ENCODE measurements at regions not wholly inside any gene's neighbourhood (a gene's known extent, or its start where the extent isn't known, plus 50 kb on each side); places are given as distances from the start of the nearest gene placed in this dataset.

GRCh38 chr3:34360713-34361112, 562.3 kb downstream of the PDCD6IP start:
- H3K9me3 ChIP-seq (replicated peaks; ENCODE audit: control insufficient read depth, insufficient read depth, low read length): no peaks in the 10 kb centered on the region
- intact Hi-C loops (cut with micrococcal nuclease; ENCODE audit: unreplicated experiment): no loop called here
- ATAC-seq (no peak), FAIRE-seq (no peak), DNase-seq (ENCODE audit: low read depth, low spot score) (no peak)
- BruUV-seq (replicated peaks): no TSS peak
- H3K9ac ChIP-seq (ENCODE audit: control insufficient read depth, insufficient read depth, low read length): no peak overlapping the region
- in situ Hi-C loops (cut with MboI): no loop called here
- ChIA-PET POLR2A (no interaction called here), RAD21 (ENCODE audit: unreplicated experiment) (no interaction called here), CTCF (no interaction called here), SMC1A (ENCODE audit: uncharacterized antibody, unreplicated experiment) (no interaction called here)
- H4K20me1 ChIP-seq (ENCODE audit: control insufficient read depth, insufficient read depth): no peaks in the 10 kb centered on the region
- H2AFZ ChIP-seq (ENCODE audit: control insufficient read depth, low read depth, low read length): no peak overlapping the region
- H3K36me3 ChIP-seq (ENCODE audit: control insufficient read depth in 2 of 2, insufficient read depth in 2 of 2, low read length in 1 of 2): no peaks in the 10 kb centered on the region
- H3K79me2 ChIP-seq (ENCODE audit: control insufficient read depth, insufficient read depth, low read length): no peaks in the 10 kb centered on the region
- no peak overlapping the region for H3K4me3 ChIP-seq
- no peaks in the 10 kb centered on the region for H3K27me3 ChIP-seq (replicated peaks in 1 of 2; ENCODE audit: control insufficient read depth in 2 of 2, insufficient read depth in 2 of 2, low read length in 1 of 2)
- H3K27ac ChIP-seq (ENCODE audit: control insufficient read depth, insufficient read depth): no peak overlapping the region
- TF ChIP-seq SMC3 (IDR thresholded peaks at IDR 0.05; ENCODE audit: borderline replicate concordance, low read length) (no peak), CREB1 (IDR thresholded peaks at IDR 0.05; ENCODE audit: low read depth) (no peak), CHD1 (IDR thresholded peaks at IDR 0.05; ENCODE audit: low read depth, low read length) (no peak), PBX3 (IDR thresholded peaks at IDR 0.05; ENCODE audit: insufficient replicate concordance, low read depth, low read length) (no peak)
- no peak overlapping the region for H3K4me2 ChIP-seq (ENCODE audit: control insufficient read depth, insufficient read depth)
- H3K4me1 ChIP-seq (ENCODE audit: control insufficient read depth, insufficient read depth, low read length): peaks cover 9% of the 10 kb centered on the region
- 65% methylated on average over 5 of the region's 5 CpGs for WGBS (ENCODE audit: insufficient coverage, insufficient replicate concordance, low lambda C conversion rate, missing lambda C conversion rate)

GRCh38 chr3:34361921-34362320, 563.5 kb downstream of the PDCD6IP start:
- CTCF ChIA-PET: no interaction called here
- WGBS (ENCODE audit: insufficient coverage, insufficient replicate concordance, low lambda C conversion rate, missing lambda C conversion rate): 1% methylated on average over 5 of the region's 5 CpGs
- no peak overlapping the region for H3K27ac ChIP-seq (ENCODE audit: control insufficient read depth, insufficient read depth)
- intact Hi-C loops (cut with micrococcal nuclease; ENCODE audit: unreplicated experiment): no loop called here
- ATAC-seq: peak; percentile 97
- no peaks in the 10 kb centered on the region for H3K27me3 ChIP-seq (replicated peaks in 1 of 2; ENCODE audit: control insufficient read depth in 2 of 2, insufficient read depth in 2 of 2, low read length in 1 of 2)
- H3K79me2 ChIP-seq (ENCODE audit: control insufficient read depth, insufficient read depth, low read length): no peaks in the 10 kb centered on the region
- H3K4me1 ChIP-seq (ENCODE audit: control insufficient read depth, insufficient read depth, low read length): peaks cover 9% of the 10 kb centered on the region
- in situ Hi-C loops (cut with MboI): no loop called here
- H3K9me3 ChIP-seq (replicated peaks; ENCODE audit: control insufficient read depth, insufficient read depth, low read length): no peaks in the 10 kb centered on the region; the same call in 2 of the 3 replicates
- H4K20me1 ChIP-seq (ENCODE audit: control insufficient read depth, insufficient read depth): no peaks in the 10 kb centered on the region
- SMC1A ChIA-PET (ENCODE audit: uncharacterized antibody, unreplicated experiment): interaction anchor here (1.0 to 1.2 kb wide), 2 partner anchors 16 to 39 kb away, joined by 3 to 4 read pairs; no protein-coding TSS in a partner anchor
- RAD21 ChIA-PET (ENCODE audit: unreplicated experiment): interaction anchor here (1.7 kb wide), 1 partner anchor 101 kb away, joined by 4 read pairs; no protein-coding TSS in a partner anchor
- peak; percentile 93 for FAIRE-seq
- POLR2A ChIA-PET: no interaction called here
- no TSS peak for BruUV-seq (replicated peaks)
- peak overlapping the region; percentile 68 for H3K4me2 ChIP-seq (ENCODE audit: control insufficient read depth, insufficient read depth)
- peak overlapping the region; percentile 8; the same call in 1 of the 2 replicates for H2AFZ ChIP-seq (ENCODE audit: control insufficient read depth, low read depth, low read length)
- H3K9ac ChIP-seq (ENCODE audit: control insufficient read depth, insufficient read depth, low read length): no peak overlapping the region
- H3K36me3 ChIP-seq (ENCODE audit: control insufficient read depth in 2 of 2, insufficient read depth in 2 of 2, low read length in 1 of 2): no peaks in the 10 kb centered on the region
- DNase-seq (ENCODE audit: low read depth, low spot score): peak; percentile 96
- H3K4me3 ChIP-seq: no peak overlapping the region
- TF ChIP-seq E4F1 (IDR thresholded peaks at IDR 0.05; ENCODE audit: borderline replicate concordance, partially characterized antibody) (no peak), DPF2 (IDR thresholded peaks at IDR 0.05) (peak; percentile 80), CREB1 (IDR thresholded peaks at IDR 0.05; ENCODE audit: low read depth) (0 out of 2 replicates have a peak, but pooled peaks have one; percentile 35), ZNF687 (IDR thresholded peaks at IDR 0.05) (peak; percentile 91), NFXL1 (IDR thresholded peaks at IDR 0.05; ENCODE audit: borderline replicate concordance) (no peak), SREBF1 (IDR thresholded peaks at IDR 0.05; ENCODE audit: low read length) (no peak), EED (IDR thresholded peaks at IDR 0.05; ENCODE audit: low read depth) (peak; percentile 83)
